GM21526 (cell line): ENCODE measurements at regions not wholly inside any gene's neighbourhood (a gene's known extent, or its start where the extent isn't known, plus 50 kb on each side); places are given as distances from the start of the nearest gene placed in this dataset.

Experiments used
- ATAC-seq: cut with Tn5 transposase; IDR thresholded peaks from one replicate; pipeline ENCODE4 v1.9.1; 2021; ENCODE audit warnings: moderate library complexity; ENCODE audit not compliant: unreplicated experiment, low FRiP score

- no peak for ATAC-seq
Observed at GRCh38 chr11:134623711-134624110, 211.7 kb upstream of the B3GAT1 start.

DNA sequence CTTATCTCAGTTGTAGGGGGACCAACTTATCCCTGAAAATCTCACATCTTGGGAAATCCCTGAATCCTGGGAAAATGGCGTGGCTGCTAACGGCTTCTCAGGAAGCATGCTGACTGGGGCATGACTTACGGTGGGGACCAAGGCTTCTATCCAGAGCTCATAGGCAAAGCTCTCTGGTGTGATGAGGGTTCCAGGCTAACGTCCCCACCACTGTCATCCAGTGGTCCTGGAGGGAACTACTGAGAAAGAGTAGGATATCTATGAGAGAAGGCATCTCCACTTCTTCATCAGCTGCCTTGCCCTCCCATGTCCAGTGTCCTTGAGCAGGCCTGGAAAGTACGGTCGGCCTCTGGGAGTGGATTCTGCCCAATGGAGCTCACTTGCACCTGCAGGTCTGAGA, 210.4 kb upstream of the B3GAT1 start:
- no peak for ATAC-seq

GRCh38 chr11:134617360-134617759, 205.3 kb upstream of the B3GAT1 start:
- ATAC-seq: no peak

DNA sequence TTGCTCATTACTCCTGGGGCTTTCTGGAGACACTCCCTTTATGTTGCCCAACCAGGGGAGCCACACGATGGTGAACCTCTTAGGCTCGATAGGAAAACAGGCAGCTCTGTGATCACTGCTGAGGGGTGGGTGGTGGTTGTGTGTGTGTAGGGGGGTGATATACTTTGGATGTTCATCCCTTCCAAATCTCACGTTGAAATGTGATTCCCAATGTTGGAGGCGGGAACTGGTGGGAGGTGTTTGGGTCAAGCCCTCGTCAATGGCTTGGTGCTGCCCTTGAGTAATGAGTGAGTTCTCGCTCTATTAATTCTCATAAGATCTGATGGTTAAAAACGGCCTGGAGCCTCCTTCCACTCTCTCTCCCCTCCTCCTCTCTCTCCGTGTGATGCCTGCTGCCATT, 204.0 kb upstream of the B3GAT1 start:
- ATAC-seq: no peak

GRCh38 chr11:134615041-134615615, 203.1 kb upstream of the B3GAT1 start:
- no peak for ATAC-seq

- no peak for ATAC-seq
Observed at GRCh38 chr11:134614141-134614540, 202.1 kb upstream of the B3GAT1 start.

- ATAC-seq: no peak
Observed at GRCh38 chr11:134613646-134614045, 201.6 kb upstream of the B3GAT1 start.

- no peak for ATAC-seq
Observed at GRCh38 chr11:134612140-134613030, 200.3 kb upstream of the B3GAT1 start.

DNA sequence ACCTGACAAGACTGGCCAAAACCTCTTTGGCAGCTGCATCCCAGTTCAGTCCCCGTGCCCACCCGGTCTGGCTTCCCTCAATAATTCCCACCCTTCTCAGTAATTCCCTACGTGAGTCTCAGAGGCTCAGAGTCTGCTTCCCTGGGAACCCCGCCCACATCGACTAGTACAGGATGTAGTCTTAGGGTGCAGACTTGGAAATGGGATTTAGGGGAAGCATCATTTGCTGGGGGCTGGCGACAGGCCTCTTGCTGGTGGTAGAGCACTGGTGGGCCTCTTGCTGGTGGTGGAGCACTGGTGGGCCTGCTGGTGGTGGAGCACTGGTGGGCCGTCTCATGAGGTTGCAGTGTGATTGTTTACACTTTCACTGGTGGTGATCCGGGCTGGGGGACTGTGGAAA, 199.5 kb upstream of the B3GAT1 start:
- no peak for ATAC-seq

GRCh38 chr11:134610116-134610910, 198.3 kb upstream of the B3GAT1 start:
- ATAC-seq: no peak

DNA sequence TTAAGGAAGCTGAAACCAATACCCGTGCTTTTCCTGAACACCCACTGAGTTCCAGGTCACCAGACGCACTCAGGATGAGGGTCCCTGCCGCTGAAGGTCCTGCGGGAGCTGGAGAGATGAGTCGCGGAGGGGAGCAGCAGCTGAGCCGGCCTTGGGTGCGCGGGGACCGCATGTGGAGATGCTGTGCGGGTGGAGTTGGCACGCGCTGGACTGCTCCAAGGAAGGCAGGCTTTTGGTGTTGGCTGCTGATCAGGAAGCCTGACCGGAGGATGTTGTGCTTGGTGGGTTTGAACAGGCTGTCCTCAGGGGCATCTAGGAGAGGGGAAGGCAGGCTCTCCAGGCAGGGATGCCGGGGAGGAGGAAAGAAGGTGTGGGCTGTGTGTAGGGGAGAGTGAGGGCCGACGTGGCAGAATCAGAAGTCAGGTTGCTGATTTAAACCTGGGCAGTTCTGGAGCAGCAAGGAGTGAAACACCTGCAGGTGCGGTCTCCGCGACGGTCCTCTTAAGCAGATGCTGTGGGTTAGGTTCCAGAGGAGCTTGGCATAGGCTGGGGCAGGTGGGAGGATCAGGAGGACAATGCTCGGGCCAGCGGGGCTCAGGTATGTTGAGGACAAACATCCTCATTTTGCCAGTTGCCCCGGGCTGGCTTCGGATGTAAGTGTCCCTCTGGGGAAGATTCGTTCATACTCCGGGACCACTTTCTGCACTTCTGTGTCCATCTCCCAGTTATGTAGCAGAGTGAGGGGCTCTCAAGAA, 197.5 kb upstream of the B3GAT1 start:
- ATAC-seq: no peak

DNA sequence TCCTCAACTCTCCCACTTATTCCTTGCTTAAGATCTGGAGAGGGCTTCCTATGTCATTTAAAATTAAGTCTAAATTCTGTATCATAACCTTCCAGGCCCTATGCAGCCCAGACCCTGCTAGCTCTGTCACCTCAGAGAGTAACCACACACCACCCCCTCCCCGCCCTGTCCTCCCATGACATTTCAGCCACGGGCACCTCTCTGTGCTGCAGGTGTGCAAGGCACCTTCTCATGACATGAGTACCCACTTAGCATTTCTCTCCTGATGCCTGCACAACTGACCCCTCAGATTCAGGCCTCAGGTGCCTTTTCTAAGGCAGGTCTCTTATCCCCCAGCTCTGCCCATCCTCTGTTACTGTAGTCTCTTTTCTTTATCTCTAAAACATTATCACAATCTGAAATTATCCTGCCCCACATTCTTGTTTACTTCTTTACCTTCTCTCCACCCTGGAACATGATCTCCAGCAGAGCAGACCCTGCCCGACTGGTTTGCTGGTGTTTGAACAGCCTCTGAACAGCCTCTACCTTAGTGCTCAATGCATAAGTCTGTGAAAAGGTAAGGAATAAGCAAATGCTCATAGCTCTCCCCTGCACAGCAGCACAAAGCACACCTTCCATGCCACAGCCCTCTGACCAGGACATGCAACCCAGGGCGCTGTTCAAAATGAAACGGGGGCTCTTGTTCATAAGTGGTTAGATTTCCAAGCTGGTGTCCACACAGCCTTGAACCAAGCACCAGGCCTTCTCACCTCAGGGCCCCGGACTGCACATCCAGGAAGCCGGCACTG, 196.1 kb upstream of the B3GAT1 start:
- ATAC-seq: no peak

DNA sequence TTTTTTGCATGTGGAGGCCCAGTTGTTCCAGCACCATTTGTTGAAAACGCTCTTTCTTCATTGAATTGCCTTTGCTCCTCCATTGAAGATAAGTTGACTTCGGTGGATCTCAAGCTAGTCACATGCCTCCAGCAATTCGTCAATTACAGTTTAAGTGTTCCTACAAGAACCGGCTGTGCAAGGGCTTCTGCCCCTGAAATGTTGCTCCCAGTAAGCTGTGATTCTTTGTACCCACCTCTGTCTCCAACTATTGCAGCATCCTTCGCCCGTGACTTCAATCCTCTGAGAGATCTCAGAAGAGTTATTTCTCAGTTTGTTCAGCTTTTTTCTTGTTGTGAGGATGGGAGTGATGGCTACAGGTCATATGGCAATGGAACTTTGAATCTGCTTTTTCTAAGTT, 194.2 kb upstream of the B3GAT1 start:
- no peak for ATAC-seq

DNA sequence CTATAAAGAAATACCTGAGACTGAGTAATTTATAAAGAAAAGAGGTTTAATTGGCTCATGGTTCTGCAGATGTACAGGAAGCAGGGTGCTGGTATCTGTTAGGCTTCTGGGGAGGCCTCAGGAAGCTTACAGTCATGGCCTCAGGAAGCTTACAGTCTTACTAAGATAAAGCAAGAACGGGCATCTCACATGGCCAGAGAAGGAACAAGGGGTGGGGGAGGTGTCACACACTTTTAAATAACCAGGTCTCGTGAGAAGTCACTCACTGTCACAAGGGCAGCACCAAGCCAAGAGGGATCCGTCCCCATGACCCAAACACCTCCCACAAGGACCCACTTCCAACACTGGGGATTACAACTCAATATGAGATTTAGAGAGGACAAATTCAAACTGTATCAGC, 192.8 kb upstream of the B3GAT1 start:
- no peak for ATAC-seq

GRCh38 chr11:134599299-134599771, 187.3 kb upstream of the B3GAT1 start:
- no peak for ATAC-seq

GRCh38 chr11:134598368-134598767, 186.3 kb upstream of the B3GAT1 start:
- no peak for ATAC-seq

- ATAC-seq: no peak
Observed at GRCh38 chr11:134597452-134597851, 185.4 kb upstream of the B3GAT1 start.

GRCh38 chr11:134596404-134596803, 184.4 kb upstream of the B3GAT1 start:
- ATAC-seq: no peak

GRCh38 chr11:134592391-134592990, 180.4 kb upstream of the B3GAT1 start:
- ATAC-seq: no peak
